SK-N-MC (cell line): ENCODE measurements at regions not wholly inside any gene's neighbourhood (a gene's known extent, or its start where the extent isn't known, plus 50 kb on each side); places are given as distances from the start of the nearest gene placed in this dataset.

Experiments used
- DNase-seq: peaks from one replicate; pipeline ENCODE4 v3.0.0-alpha.2; 2011; ENCODE audit warnings: low read depth, low spot score
- H3K27ac ChIP-seq: fragments of 200-600 bp; sonication (generic); 2 replicates; pipeline ENCODE4 v1.5.1; 2016; ENCODE audit warnings: mixed run types
- H3K36me3 ChIP-seq: fragments of 200-600 bp; sonication (generic); 2 replicates; pipeline ENCODE4 v1.6.1; 2017; ENCODE audit warnings: antibody characterized with exemption, low read length, mixed read lengths; ENCODE audit not compliant: insufficient read depth
- H3K4me3 ChIP-seq: fragments of 200-600 bp; sonication (generic); 2 replicates; pipeline ENCODE4 v1.5.1; 2016
- H3K9ac ChIP-seq: fragments of 200-600 bp; sonication (generic); 2 replicates; pipeline ENCODE4 v1.8.0; 2017; ENCODE audit warnings: mixed run types, mixed read lengths; ENCODE audit not compliant: insufficient read length
- H3K9me3 ChIP-seq: fragments of 200-600 bp; sonication (generic); 2 replicates; pipeline ENCODE4 v1.6.1; 2017; ENCODE audit warnings: low read depth, mild to moderate bottlenecking, antibody characterized with exemption, low read length, moderate library complexity, mixed read lengths
- EZH2 ChIP-seq: fragments of 200-600 bp; sonication (generic); IDR thresholded peaks from one replicate; pipeline ENCODE4 v1.6.1; 2017; ENCODE audit warnings: antibody characterized with exemption
- FOXP2 ChIP-seq: optimal IDR thresholded peaks from 2 replicates; pipeline ENCODE3; 2011; ENCODE audit warnings: mild to moderate bottlenecking, moderate library complexity; ENCODE audit not compliant: insufficient read depth; ENCODE audit errors: extremely low read length, control extremely low read depth
- POLR2AphosphoS5 ChIP-seq: IDR thresholded peaks from 2 replicates; pipeline ENCODE4 v1.6.1; 2012; ENCODE audit warnings: mild to moderate bottlenecking, low read depth, low read length, borderline replicate concordance

- no peak overlapping the region for H3K27ac ChIP-seq
Measured at GRCh38 chr15:46713045-46713444, 1004.3 kb upstream of the SEMA6D start.

GRCh38 chr15:46714950-46715349 lies 1002.4 kb upstream of the SEMA6D start:
- H3K36me3 ChIP-seq: no peaks in the 10 kb centered on the region
- no peak overlapping the region for H3K9ac ChIP-seq
- DNase-seq: no peak
- TF ChIP-seq FOXP2 (no peak), EZH2 (no peak)
- no peak overlapping the region for H3K4me3 ChIP-seq
- no peaks in the 10 kb centered on the region for H3K9me3 ChIP-seq
- no peak overlapping the region for H3K27ac ChIP-seq

More at GRCh38 chr15:46713045-46713444, 1004.3 kb upstream of the SEMA6D start:
- TF ChIP-seq EZH2 (no peak), POLR2AphosphoS5 (no peak), FOXP2 (no peak)
- Histone ChIP-seq H3K36me3 (no peaks in the 10 kb centered on the region), H3K9ac (no peak overlapping the region), H3K4me3 (no peak overlapping the region), H3K9me3 (no peaks in the 10 kb centered on the region)
- no peak for DNase-seq

GRCh38 chr15:46723308-46723707 lies 994.0 kb upstream of the SEMA6D start:
- no peak overlapping the region for H3K9ac ChIP-seq
- no peak overlapping the region for H3K4me3 ChIP-seq
- no peaks in the 10 kb centered on the region; the same call in 1 of the 2 replicates for H3K9me3 ChIP-seq
- H3K27ac ChIP-seq: no peak overlapping the region
- no peak for TF ChIP-seq EZH2
- TF ChIP-seq POLR2AphosphoS5: no peak
- no peak for TF ChIP-seq FOXP2
- no peak for DNase-seq
- no peaks in the 10 kb centered on the region for H3K36me3 ChIP-seq

DNA sequence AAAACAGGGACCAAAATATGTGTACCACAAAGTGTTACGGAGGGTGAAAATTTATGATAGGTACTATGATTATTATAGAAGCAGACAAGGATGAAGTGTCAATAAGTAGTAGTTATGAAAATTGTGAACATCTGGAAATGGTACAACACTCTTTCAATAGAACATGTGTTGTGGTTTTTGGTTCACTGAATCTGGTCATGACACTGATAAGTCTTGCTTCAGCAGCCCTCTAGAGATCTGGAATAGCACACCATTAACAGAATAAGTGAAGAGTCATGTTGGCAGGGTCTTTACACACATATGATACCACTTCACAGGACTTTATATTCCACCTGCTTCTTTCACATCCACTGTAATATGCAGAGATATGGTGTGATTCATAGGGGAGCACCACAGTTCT lies 985.2 kb upstream of the SEMA6D start:
- H3K4me3 ChIP-seq: no peak overlapping the region
- no peak overlapping the region for H3K27ac ChIP-seq
- H3K9ac ChIP-seq: no peak overlapping the region
- H3K9me3 ChIP-seq: no peaks in the 10 kb centered on the region; the same call in 1 of the 2 replicates
- no peaks in the 10 kb centered on the region for H3K36me3 ChIP-seq
- no peak for TF ChIP-seq EZH2
- no peak for DNase-seq

- TF ChIP-seq EZH2 (no peak), POLR2AphosphoS5 (no peak), FOXP2 (no peak)
- no peak overlapping the region for H3K9ac ChIP-seq
- H3K27ac ChIP-seq: no peak overlapping the region
- no peaks in the 10 kb centered on the region for H3K9me3 ChIP-seq
- no peak overlapping the region for H3K4me3 ChIP-seq
- DNase-seq: no peak
- H3K36me3 ChIP-seq: no peaks in the 10 kb centered on the region
Measured at GRCh38 chr15:46735115-46735514, 982.2 kb upstream of the SEMA6D start.

DNA sequence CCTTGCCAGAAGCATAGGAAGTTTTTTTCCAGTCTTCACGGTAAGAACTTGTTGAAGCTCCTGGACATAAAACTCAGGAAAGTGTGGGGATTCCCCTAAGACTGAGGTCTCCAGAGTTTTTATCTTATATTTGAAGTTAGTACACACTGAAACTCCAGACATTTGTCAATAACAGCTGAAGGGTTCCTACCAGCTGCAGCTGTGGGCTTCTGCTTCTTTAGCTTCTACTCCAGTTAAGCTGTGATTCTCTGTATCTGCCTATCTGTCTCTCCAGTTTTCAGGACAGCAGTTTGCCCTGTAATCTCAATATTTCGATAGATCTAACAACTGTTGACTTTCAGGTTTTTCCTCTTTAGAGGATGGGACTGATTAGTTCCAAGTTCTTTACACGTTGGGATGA lies 966.0 kb upstream of the SEMA6D start:
- Histone ChIP-seq H3K9ac (no peak overlapping the region), H3K9me3 (no peaks in the 10 kb centered on the region), H3K4me3 (no peak overlapping the region), H3K27ac (no peak overlapping the region), H3K36me3 (no peaks in the 10 kb centered on the region)
- no peak for TF ChIP-seq EZH2
- TF ChIP-seq POLR2AphosphoS5: no peak
- TF ChIP-seq FOXP2: no peak
- no peak for DNase-seq

DNA sequence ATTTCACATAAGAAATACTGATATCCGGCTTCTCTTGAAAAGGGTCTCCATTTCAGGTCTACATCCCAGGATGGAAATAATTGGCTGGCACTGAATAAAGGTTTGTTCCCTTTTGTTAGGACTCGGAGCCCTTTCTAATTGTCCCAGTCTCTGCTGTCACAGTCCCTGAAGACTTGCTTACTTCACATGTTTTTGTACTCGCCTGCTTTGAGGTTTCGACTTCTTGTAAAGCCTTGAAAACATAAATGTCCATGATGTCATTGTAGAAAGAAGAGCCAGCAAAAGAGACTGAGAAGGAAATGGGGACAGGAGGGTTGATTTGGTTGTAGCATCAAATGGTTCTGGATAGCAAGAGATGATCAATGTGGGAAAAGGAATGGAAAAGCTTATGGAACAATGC lies 963.4 kb upstream of the SEMA6D start:
- H3K9ac ChIP-seq: no peak overlapping the region
- H3K36me3 ChIP-seq: no peaks in the 10 kb centered on the region
- H3K4me3 ChIP-seq: no peak overlapping the region
- no peak overlapping the region for H3K27ac ChIP-seq
- TF ChIP-seq FOXP2: no peak
- no peak for TF ChIP-seq POLR2AphosphoS5
- TF ChIP-seq EZH2: no peak
- H3K9me3 ChIP-seq: no peaks in the 10 kb centered on the region
- no peak for DNase-seq

GRCh38 chr15:46763091-46763490 lies 954.2 kb upstream of the SEMA6D start:
- no peaks in the 10 kb centered on the region for H3K36me3 ChIP-seq
- no peak overlapping the region for H3K9ac ChIP-seq
- no peak for TF ChIP-seq FOXP2
- no peak for TF ChIP-seq EZH2
- TF ChIP-seq POLR2AphosphoS5: no peak
- H3K4me3 ChIP-seq: no peak overlapping the region
- no peak overlapping the region for H3K27ac ChIP-seq
- H3K9me3 ChIP-seq: no peaks in the 10 kb centered on the region
- DNase-seq: no peak

GRCh38 chr15:46764851-46765250 lies 952.5 kb upstream of the SEMA6D start:
- Histone ChIP-seq H3K36me3 (no peaks in the 10 kb centered on the region), H3K9me3 (no peaks in the 10 kb centered on the region), H3K9ac (no peak overlapping the region), H3K27ac (no peak overlapping the region), H3K4me3 (no peak overlapping the region)
- no peak for DNase-seq
- no peak for TF ChIP-seq POLR2AphosphoS5
- TF ChIP-seq EZH2: no peak
- no peak for TF ChIP-seq FOXP2
